K562 (cell line): ENCODE measurements at regions not wholly inside any gene's neighbourhood (a gene's known extent, or its start where the extent isn't known, plus 50 kb on each side); places are given as distances from the start of the nearest gene placed in this dataset.

Experiments
- ATAC-seq: fragments of 200-7000 bp; cut with Tn5 transposase; 3 replicates; pipeline ENCODE4 v1.9.1; 2020; ENCODE audit warnings: moderate library complexity
- BruUV-seq: library from RNA; stranded (reverse); fragments of 400-500 nt; replicated peaks from 2 replicates; lab custom pipeline; 2021; lab: Mats Ljungman, UMichigan
- CTCF ChIA-PET: fragments of 300-600 bp; formaldehyde crosslinking; extraction: SDS; loops from one replicate; lab custom pipeline; 2021; ENCODE audit warnings: low intra/inter-chr PET ratio; lab: Yijun Ruan, JAX
- POLR2A ChIA-PET: fragments of 300-600, 350-650 bp; sonication (Branson Sonifier 250); formaldehyde crosslinking; extraction: SDS; loops from one replicate; lab custom pipeline; 2021; ENCODE audit warnings: antibody characterized with exemption, inconsistent platforms; lab: Yijun Ruan, JAX
- DNase-seq, 4 experiments: peaks; one replicate each; pipeline versions ENCODE4 v3.0.0 to v3.0.0-alpha.2; 2011 to 2018; ENCODE audit warnings: low spot score in 3 of 4, mixed read lengths in 3 of 4; ENCODE audit errors: extremely low read depth in 1 of 4
- FAIRE-seq: peaks from 2 replicates; lab custom pipeline; 2011; peaks lifted over from hg19 to GRCh38; lab: Jason Lieb, UNC
- H2AFZ ChIP-seq: 2 replicates; pipeline ENCODE4 v1.6.0; 2011; ENCODE audit warnings: low read depth, low read length, control low read depth, inconsistent platforms
- H3K27ac ChIP-seq: fragments of 200-600 bp; 3 replicates; pipeline ENCODE4 v1.8.0; 2011; ENCODE audit warnings: low read depth, mild to moderate bottlenecking, control low read depth, inconsistent platforms, low read length, moderate library complexity, mixed read lengths; ENCODE audit errors: extremely low read depth
- H3K27me3 ChIP-seq, 2 experiments: fragments of 300-600 bp in 1 of 2; 2 replicates in 1 of 2; 3 replicates in 1 of 2; pipeline versions ENCODE4 v1.6.0 to v1.8.0; 2011; ENCODE audit warnings: inconsistent platforms in 2 of 2, low read length in 2 of 2, mild to moderate bottlenecking in 1 of 2, mixed read lengths in 1 of 2, moderate library complexity in 1 of 2; ENCODE audit not compliant: control insufficient read depth in 2 of 2, insufficient read depth in 2 of 2
- H3K36me3 ChIP-seq: fragments of 300-600 bp; 3 replicates; pipeline ENCODE4 v1.8.0; 2011; ENCODE audit warnings: mild to moderate bottlenecking, low read length, inconsistent platforms; ENCODE audit not compliant: control insufficient read depth, insufficient read depth
- H3K4me1 ChIP-seq, 2 experiments: fragments of 200-600 bp in 1 of 2; replicated peaks in 1 of 2; 2 replicates in 1 of 2; 3 replicates in 1 of 2; pipeline versions ENCODE4 v1.5.1 to v1.8.0; 2011; ENCODE audit warnings: inconsistent platforms in 2 of 2, low read length in 2 of 2, mild to moderate bottlenecking in 1 of 2, mixed read lengths in 1 of 2, moderate library complexity in 1 of 2; ENCODE audit not compliant: control insufficient read depth in 2 of 2, insufficient read depth in 2 of 2
- H3K4me2 ChIP-seq: 2 replicates; pipeline ENCODE4 v1.6.1; 2011; ENCODE audit warnings: low read length, control low read depth, inconsistent platforms, mixed read lengths; ENCODE audit not compliant: insufficient read depth
- H3K4me3 ChIP-seq: fragments of 200-600 bp; sonication (generic), shearing (Covaris generic); 2 replicates; pipeline ENCODE4 v1.5.1; 2016; ENCODE audit warnings: control low read depth, inconsistent platforms
- H3K79me2 ChIP-seq: fragments of 200-600 bp; 3 replicates; pipeline ENCODE4 v1.8.0; 2011; ENCODE audit warnings: low read length, inconsistent platforms; ENCODE audit not compliant: control insufficient read depth, insufficient read depth
- H3K9ac ChIP-seq, 2 experiments: 2 replicates each; pipeline versions ENCODE4 v1.6.0 to v1.6.1; 2011; ENCODE audit warnings: low read depth in 2 of 2, low read length in 2 of 2, control low read depth in 1 of 2, inconsistent platforms in 1 of 2, mild to moderate bottlenecking in 1 of 2, mixed read lengths in 1 of 2; ENCODE audit not compliant: insufficient read depth in 1 of 2
- H3K9me1 ChIP-seq: one replicate; pipeline ENCODE4 v1.6.0; 2011; ENCODE audit warnings: inconsistent platforms, mild to moderate bottlenecking, low read length, moderate library complexity; ENCODE audit not compliant: control insufficient read depth, insufficient read depth
- H3K9me3 ChIP-seq: replicated peaks from 2 replicates; pipeline ENCODE4 v1.5.1; 2011; ENCODE audit warnings: low read depth, low read length, inconsistent platforms; ENCODE audit not compliant: control insufficient read depth, insufficient read depth
- H4K20me1 ChIP-seq: replicated peaks from 2 replicates; pipeline ENCODE4 v1.6.1; 2011; ENCODE audit warnings: low read length, inconsistent platforms, mixed read lengths; ENCODE audit not compliant: control insufficient read depth, insufficient read depth
- ETS2 ChIP-seq: IDR thresholded peaks from 2 replicates; pipeline ENCODE4 v1.6.1; 2016; ENCODE audit warnings: borderline replicate concordance, missing genetic modification characterization, mild to moderate bottlenecking, moderate library complexity, missing compliant biosample characterization; ENCODE audit not compliant: poor library complexity, severe bottlenecking
- GTF2E2 ChIP-seq: fragments of 200-800 bp; sonication (Bioruptor generic); IDR thresholded peaks from 2 replicates; pipeline ENCODE4 v1.6.1; 2016; ENCODE audit warnings: missing genetic modification characterization, missing compliant biosample characterization
- HCFC1 ChIP-seq: IDR thresholded peaks from 2 replicates; pipeline ENCODE4 v1.6.1; 2012; ENCODE audit warnings: low read depth, low read length, improper control_type of control experiment
- KDM2B ChIP-seq: fragments of 250-450 bp; sonication (Bioruptor Pico); IDR thresholded peaks from 2 replicates; pipeline ENCODE4 v1.8.0; 2021; ENCODE audit warnings: mild to moderate bottlenecking, moderate library complexity
- NEUROD1 ChIP-seq: fragments of 150-350 bp; IDR thresholded peaks from 2 replicates; pipeline ENCODE4 v1.6.1; 2014; ENCODE audit warnings: borderline replicate concordance, low read length, low read depth; ENCODE audit not compliant: partially characterized antibody
- RCOR1 ChIP-seq, 2 experiments: IDR thresholded peaks; 2 replicates each; pipeline ENCODE4 v1.6.1; 2012; ENCODE audit warnings: low read depth in 2 of 2, low read length in 2 of 2, borderline replicate concordance in 1 of 2, improper control_type of control experiment in 1 of 2
- SNRNP70 ChIP-seq: fragments of 200-400 bp; formaldehyde crosslinking; optimal IDR thresholded peaks from 2 replicates; pipeline ENCODE3; 2017; ENCODE audit warnings: low read depth, low read length
- ZC3H8 ChIP-seq: fragments of 450-650 bp; IDR thresholded peaks from 2 replicates; pipeline ENCODE4 v1.6.1; 2017
- ZFP36 ChIP-seq: fragments of 150-350 bp; IDR thresholded peaks from 2 replicates; pipeline ENCODE4 v1.6.1; 2018; ENCODE audit warnings: low read length, low read depth; ENCODE audit not compliant: partially characterized antibody
- ZNF232 ChIP-seq: sonication (generic); formaldehyde crosslinking; IDR thresholded peaks from 2 replicates; pipeline ENCODE4 v1.8.0; 2022; ENCODE audit warnings: mild to moderate bottlenecking, missing genetic modification reagents
- ZNF384 ChIP-seq: IDR thresholded peaks from 2 replicates; pipeline ENCODE4 v1.6.1; 2012; ENCODE audit warnings: low read depth, low read length, improper control_type of control experiment
- ZNF707 ChIP-seq: fragments of 250-450 bp; sonication (Bioruptor Pico); conservative IDR thresholded peaks from 2 replicates; pipeline ENCODE4 v1.8.0; 2022; ENCODE audit warnings: inconsistent platforms, mild to moderate bottlenecking, moderate library complexity
- WGBS: fragments of 100-300 bp; shearing (Covaris generic); methylation state at CpG from one replicate; pipeline ENCODE4 v1.1.6; 2016; ENCODE audit warnings: low coverage, mixed read lengths; ENCODE audit not compliant: insufficient coverage; ENCODE audit errors: missing lambda C conversion rate; 5-methylcytosine and 5-hydroxymethylcytosine counted together
- in situ Hi-C: fragments of 300-500 bp; cut with MboI; formaldehyde crosslinking; loops from 4 replicates; pipeline ENCODE4 v1.15.0; 2018; ENCODE audit warnings: inconsistent platforms, mixed read lengths
- intact Hi-C: fragments of 100-400 bp; cut with micrococcal nuclease; formaldehyde crosslinking; loops from 2 replicates; pipeline ENCODE4 v1.14.2; 2022
- TF ChIP-seq, protein P1 (sequence below): sonication (generic); formaldehyde crosslinking; IDR thresholded peaks from 2 replicates; pipeline ENCODE4 v1.8.1; 2023; ENCODE audit warnings: mild to moderate bottlenecking, missing genetic modification reagents, moderate library complexity
- TF ChIP-seq, protein P2 (sequence below): fragments of 450-650 bp; formaldehyde crosslinking; IDR thresholded peaks from 2 replicates; pipeline ENCODE4 v1.4.0; 2022; ENCODE audit warnings: missing genetic modification characterization
- TF ChIP-seq, protein P3 (sequence below): fragments of 250-450 bp; sonication (Bioruptor Pico); IDR thresholded peaks from 2 replicates; pipeline ENCODE4 v1.4.0; 2020; ENCODE audit warnings: borderline replicate concordance

DNA sequence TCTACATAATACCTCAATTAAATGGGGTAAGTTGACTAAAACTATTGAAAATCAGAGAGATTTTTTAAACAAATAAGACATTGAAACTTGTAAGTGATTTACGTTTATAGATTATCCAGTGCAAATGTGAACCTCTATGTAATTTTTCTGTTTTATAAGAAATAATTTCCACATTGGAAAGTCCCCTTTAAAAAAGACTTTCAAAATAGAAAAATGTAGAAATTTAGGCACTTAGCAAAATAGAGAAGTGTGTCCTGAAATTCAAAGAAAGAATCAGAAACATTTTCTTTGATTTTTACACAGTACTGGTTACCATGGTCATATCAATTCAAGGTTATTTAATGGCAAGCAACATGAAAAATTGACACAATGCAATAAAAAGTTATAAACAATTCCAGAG lies 290.9 kb upstream of the GPR149 start:
- 0% methylated on average over 1 of the region's 1 CpG for WGBS
- no peak overlapping the region for H3K27ac ChIP-seq
- in situ Hi-C loops, result no loop called here

More for the DNA sequence above, 290.9 kb upstream of the GPR149 start:
- Histone ChIP-seq H2AFZ (no peak overlapping the region), H3K4me3 (no peak overlapping the region), H3K4me1 (no peaks in the 10 kb centered on the region), H3K9me1 (no peaks in the 10 kb centered on the region), H3K9ac (no peak overlapping the region), H3K9me3 (no peaks in the 10 kb centered on the region), H3K27me3 (no peaks in the 10 kb centered on the region), H4K20me1 (no peaks in the 10 kb centered on the region), H3K36me3 (no peaks in the 10 kb centered on the region), H3K4me2 (no peak overlapping the region), H3K79me2 (no peaks in the 10 kb centered on the region)
- no TSS peak for BruUV-seq
- ATAC-seq, result no peak
- TF ChIP-seq ZC3H8 (no peak), ZFP36 (no peak), RCOR1 (IDR thresholded peaks at IDR 0.05; ENCODE audit: borderline replicate concordance in 1 of 2, low read depth in 2 of 2, low read length in 2 of 2) (no peak), ZNF232 (CRISPR knock-in tag) (no peak), ZNF707 (CRISPR knock-in tag) (no peak), GTF2E2 (no peak), SNRNP70 (no peak), ZNF384 (no peak), KDM2B (CRISPR knock-in tag) (no peak), NEUROD1 (no peak), ETS2 (tag) (no peak), HCFC1 (no peak)
- TF ChIP-seq, protein P1, sequence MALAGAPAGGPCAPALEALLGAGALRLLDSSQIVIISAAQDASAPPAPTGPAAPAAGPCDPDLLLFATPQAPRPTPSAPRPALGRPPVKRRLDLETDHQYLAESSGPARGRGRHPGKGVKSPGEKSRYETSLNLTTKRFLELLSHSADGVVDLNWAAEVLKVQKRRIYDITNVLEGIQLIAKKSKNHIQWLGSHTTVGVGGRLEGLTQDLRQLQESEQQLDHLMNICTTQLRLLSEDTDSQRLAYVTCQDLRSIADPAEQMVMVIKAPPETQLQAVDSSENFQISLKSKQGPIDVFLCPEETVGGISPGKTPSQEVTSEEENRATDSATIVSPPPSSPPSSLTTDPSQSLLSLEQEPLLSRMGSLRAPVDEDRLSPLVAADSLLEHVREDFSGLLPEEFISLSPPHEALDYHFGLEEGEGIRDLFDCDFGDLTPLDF (CRISPR knock-in tag), result no peak
- TF ChIP-seq, protein P2, sequence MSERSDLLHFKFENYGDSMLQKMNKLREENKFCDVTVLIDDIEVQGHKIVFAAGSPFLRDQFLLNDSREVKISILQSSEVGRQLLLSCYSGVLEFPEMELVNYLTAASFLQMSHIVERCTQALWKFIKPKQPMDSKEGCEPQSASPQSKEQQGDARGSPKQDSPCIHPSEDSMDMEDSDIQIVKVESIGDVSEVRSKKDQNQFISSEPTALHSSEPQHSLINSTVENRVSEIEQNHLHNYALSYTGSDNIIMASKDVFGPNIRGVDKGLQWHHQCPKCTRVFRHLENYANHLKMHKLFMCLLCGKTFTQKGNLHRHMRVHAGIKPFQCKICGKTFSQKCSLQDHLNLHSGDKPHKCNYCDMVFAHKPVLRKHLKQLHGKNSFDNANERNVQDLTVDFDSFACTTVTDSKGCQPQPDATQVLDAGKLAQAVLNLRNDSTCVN (CRISPR knock-in tag), result no peak
- TF ChIP-seq, protein P3, sequence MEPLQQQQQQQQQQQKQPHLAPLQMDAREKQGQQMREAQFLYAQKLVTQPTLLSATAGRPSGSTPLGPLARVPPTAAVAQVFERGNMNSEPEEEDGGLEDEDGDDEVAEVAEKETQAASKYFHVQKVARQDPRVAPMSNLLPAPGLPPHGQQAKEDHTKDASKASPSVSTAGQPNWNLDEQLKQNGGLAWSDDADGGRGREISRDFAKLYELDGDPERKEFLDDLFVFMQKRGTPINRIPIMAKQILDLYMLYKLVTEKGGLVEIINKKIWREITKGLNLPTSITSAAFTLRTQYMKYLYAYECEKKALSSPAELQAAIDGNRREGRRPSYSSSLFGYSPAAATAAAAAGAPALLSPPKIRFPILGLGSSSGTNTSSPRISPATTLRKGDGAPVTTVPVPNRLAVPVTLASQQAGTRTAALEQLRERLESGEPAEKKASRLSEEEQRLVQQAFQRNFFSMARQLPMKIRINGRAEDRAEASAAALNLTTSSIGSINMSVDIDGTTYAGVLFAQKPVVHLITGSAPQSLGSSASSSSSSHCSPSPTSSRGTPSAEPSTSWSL (CRISPR knock-in tag), result no peak
- FAIRE-seq, result no peak
- POLR2A ChIA-PET, result no interaction called here
- intact Hi-C loops, result no loop called here
- no peak for DNase-seq
- CTCF ChIA-PET, result no interaction called here
